ENCODE measurements at regions not wholly inside any gene's neighbourhood (a gene's known extent, or its start where the extent isn't known, plus 50 kb on each side); places are given as distances from the start of the nearest gene placed in this dataset.
"Not testable (repeated sequence)": the region's sequence is repeated elsewhere in the genome, so short reads cannot be mapped to it uniquely, and the experiment has no call there.

DNA sequence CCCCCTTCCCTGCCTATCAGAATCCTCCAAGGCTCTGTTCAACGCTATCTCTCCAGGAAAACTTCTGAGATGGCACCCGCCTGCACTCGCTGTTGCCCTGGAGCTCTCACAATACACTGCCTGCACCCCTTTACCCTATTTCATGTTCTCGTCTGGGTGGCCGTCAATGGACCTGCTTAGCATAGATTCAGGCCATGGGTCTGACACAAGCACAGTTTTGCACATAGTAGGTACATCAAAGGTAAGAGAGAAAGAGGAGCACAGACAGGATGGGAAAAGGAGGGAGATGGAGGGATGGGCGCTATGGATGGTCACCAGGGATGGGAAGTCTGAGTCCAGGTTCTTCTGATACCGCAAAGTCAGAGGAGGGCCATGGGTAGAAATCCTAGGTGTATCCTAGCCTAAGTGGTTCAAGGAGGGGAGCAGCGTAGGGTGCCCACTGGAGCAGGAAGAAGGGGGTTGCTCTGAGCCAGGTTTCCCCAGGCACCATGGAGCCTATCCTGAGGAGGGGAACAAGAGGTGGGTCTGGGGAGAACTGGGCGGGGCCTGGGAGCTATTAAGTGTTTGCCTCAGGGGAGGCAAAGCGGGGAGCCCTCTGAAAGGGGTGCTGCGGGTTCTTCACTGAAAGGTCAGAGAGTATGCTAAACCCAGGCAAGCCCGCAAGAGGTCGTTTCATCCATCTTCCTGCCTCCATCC is 89.3 kb downstream of the MRPL14 start:
- Histone ChIP-seq H3K27ac (ENCODE audit: low read length in 2 of 2) (no peak overlapping the region), H3K4me3 (ENCODE audit: control extremely low read depth in 1 of 5, extremely low read depth in 1 of 5, insufficient read depth in 1 of 5, low read depth in 2 of 5, low read length in 4 of 5) (no peak overlapping the region), H2AFZ (ENCODE audit: insufficient read depth, low read depth, low read length, poor library complexity, severe bottlenecking) (no peak overlapping the region), H3K4me1 (ENCODE audit: control insufficient read depth in 2 of 2, insufficient read depth in 2 of 2, low read length in 2 of 2) (peaks cover 3 to 6% of the 10 kb centered on the region in 2 donors), H3K4me2 (replicated peaks; ENCODE audit: low read depth, low read length, poor library complexity, severe bottlenecking) (no peak overlapping the region), H3K27me3 (replicated peaks in 1 of 4; ENCODE audit: control extremely low read depth in 1 of 4, control insufficient read depth in 3 of 4, insufficient read depth in 4 of 4, low read length in 3 of 4) (peaks cover 0 to 9% (median 3%) of the 10 kb centered on the region in 4 experiments), H3K9me3 (ENCODE audit: control extremely low read depth in 1 of 3, control insufficient read depth in 2 of 3, insufficient read depth in 1 of 3, low read length in 2 of 3) (no peaks in the 10 kb centered on the region), H3K36me3 (replicated peaks in 1 of 2; ENCODE audit: control extremely low read depth in 1 of 2, control insufficient read depth in 1 of 2, extremely low read depth in 1 of 2, insufficient read depth in 2 of 2, low read length in 1 of 2) (no peaks in the 10 kb centered on the region), H3K79me2 (ENCODE audit: control insufficient read depth, insufficient read depth, low read length) (no peaks in the 10 kb centered on the region), H3K9ac (ENCODE audit: low read length) (no peak overlapping the region), H4K20me1 (ENCODE audit: control insufficient read depth, insufficient read depth, low read length, poor library complexity, severe bottlenecking) (no peaks in the 10 kb centered on the region)
- no peak for TF ChIP-seq EZH2 (IDR thresholded peaks at IDR 0.05; ENCODE audit: borderline replicate concordance, insufficient read depth, low read depth, low read length, poor library complexity, severe bottlenecking)
- TF ChIP-seq, protein P1, sequence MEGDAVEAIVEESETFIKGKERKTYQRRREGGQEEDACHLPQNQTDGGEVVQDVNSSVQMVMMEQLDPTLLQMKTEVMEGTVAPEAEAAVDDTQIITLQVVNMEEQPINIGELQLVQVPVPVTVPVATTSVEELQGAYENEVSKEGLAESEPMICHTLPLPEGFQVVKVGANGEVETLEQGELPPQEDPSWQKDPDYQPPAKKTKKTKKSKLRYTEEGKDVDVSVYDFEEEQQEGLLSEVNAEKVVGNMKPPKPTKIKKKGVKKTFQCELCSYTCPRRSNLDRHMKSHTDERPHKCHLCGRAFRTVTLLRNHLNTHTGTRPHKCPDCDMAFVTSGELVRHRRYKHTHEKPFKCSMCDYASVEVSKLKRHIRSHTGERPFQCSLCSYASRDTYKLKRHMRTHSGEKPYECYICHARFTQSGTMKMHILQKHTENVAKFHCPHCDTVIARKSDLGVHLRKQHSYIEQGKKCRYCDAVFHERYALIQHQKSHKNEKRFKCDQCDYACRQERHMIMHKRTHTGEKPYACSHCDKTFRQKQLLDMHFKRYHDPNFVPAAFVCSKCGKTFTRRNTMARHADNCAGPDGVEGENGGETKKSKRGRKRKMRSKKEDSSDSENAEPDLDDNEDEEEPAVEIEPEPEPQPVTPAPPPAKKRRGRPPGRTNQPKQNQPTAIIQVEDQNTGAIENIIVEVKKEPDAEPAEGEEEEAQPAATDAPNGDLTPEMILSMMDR (IDR thresholded peaks at IDR 0.05) = no peak
- no peak overlapping the region for H3K27ac Mint-ChIP-seq
- DNase-seq (no peak), ATAC-seq (ENCODE audit: low read depth) (no peak)
- ChIA-PET CTCF (no interaction called here), POLR2A (no interaction called here)
- H3K4me1 Mint-ChIP-seq = peaks cover 4% of the 10 kb centered on the region
- H3K27me3 Mint-ChIP-seq = peaks cover 19% of the 10 kb centered on the region
- intact Hi-C loops (cut with micrococcal nuclease) = no loop called here
- H3K4me3 Mint-ChIP-seq = no peak overlapping the region
- no peaks in the 10 kb centered on the region for H3K9me3 Mint-ChIP-seq (ENCODE audit: insufficient read depth)
- WGBS (ENCODE audit: insufficient coverage) = 92% methylated on average over 12 of the region's 13 CpGs

DNA sequence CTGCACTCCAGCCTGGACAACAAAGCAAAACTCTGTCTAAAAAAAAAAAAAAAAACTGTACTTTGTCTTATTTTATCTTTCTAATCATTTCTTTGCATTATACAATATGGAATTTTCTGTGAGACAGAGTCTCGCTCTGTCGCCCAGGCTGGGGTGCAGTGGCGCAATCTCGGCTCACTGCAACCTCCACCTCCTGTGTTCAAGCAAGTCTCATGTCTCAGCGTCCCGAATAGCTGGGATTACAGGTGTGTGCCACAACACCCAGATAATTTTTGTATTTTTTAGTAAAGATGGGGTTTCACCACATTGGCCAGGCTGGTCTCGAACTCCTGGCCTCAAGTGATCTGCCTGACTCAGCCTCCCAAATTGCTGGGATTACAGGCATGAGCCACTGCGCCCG is 90.0 kb downstream of the MRPL14 start:
- 96% methylated on average over 7 of the region's 9 CpGs for WGBS (ENCODE audit: insufficient coverage)
- CTCF ChIA-PET; intact Hi-C loops (cut with micrococcal nuclease): not testable (repeated sequence)

More for the DNA sequence above, 90.0 kb downstream of the MRPL14 start:
- H3K27ac ChIP-seq (ENCODE audit: low read length in 2 of 2); ATAC-seq (ENCODE audit: low read depth); H3K4me3 Mint-ChIP-seq; H3K36me3 ChIP-seq (replicated peaks in 1 of 2; ENCODE audit: control extremely low read depth in 1 of 2, control insufficient read depth in 1 of 2, extremely low read depth in 1 of 2, insufficient read depth in 2 of 2, low read length in 1 of 2); H3K27ac Mint-ChIP-seq; H3K27me3 ChIP-seq (replicated peaks in 1 of 4; ENCODE audit: control extremely low read depth in 1 of 4, control insufficient read depth in 3 of 4, insufficient read depth in 4 of 4, low read length in 3 of 4); DNase-seq; H3K4me3 ChIP-seq (ENCODE audit: control extremely low read depth in 1 of 5, extremely low read depth in 1 of 5, insufficient read depth in 1 of 5, low read depth in 2 of 5, low read length in 4 of 5); H3K4me2 ChIP-seq (replicated peaks; ENCODE audit: low read depth, low read length, poor library complexity, severe bottlenecking); H3K4me1 Mint-ChIP-seq; H2AFZ ChIP-seq (ENCODE audit: insufficient read depth, low read depth, low read length, poor library complexity, severe bottlenecking); H4K20me1 ChIP-seq (ENCODE audit: control insufficient read depth, insufficient read depth, low read length, poor library complexity, severe bottlenecking); H3K9me3 ChIP-seq (ENCODE audit: control extremely low read depth in 1 of 3, control insufficient read depth in 2 of 3, insufficient read depth in 1 of 3, low read length in 2 of 3); H3K9ac ChIP-seq (ENCODE audit: low read length); H3K79me2 ChIP-seq (ENCODE audit: control insufficient read depth, insufficient read depth, low read length); H3K4me1 ChIP-seq (ENCODE audit: control insufficient read depth in 2 of 2, insufficient read depth in 2 of 2, low read length in 2 of 2); POLR2A ChIA-PET; H3K9me3 Mint-ChIP-seq (ENCODE audit: insufficient read depth): not testable (repeated sequence)
- peaks cover 21% of the 10 kb centered on the region for H3K27me3 Mint-ChIP-seq

Data from B cell (primary cell).